ENCODE measurements at regions not wholly inside any gene's neighbourhood (a gene's known extent, or its start where the extent isn't known, plus 50 kb on each side); places are given as distances from the start of the nearest gene placed in this dataset.

- no peaks in the 10 kb centered on the region for H3K27me3 Mint-ChIP-seq (ENCODE audit: low read depth in 2 of 2)
- H3K4me1 ChIP-seq (ENCODE audit: control insufficient read depth, insufficient read depth, low read length): no peaks in the 10 kb centered on the region
- H3K36me3 Mint-ChIP-seq: no peaks in the 10 kb centered on the region
- TF ChIP-seq, protein P1, sequence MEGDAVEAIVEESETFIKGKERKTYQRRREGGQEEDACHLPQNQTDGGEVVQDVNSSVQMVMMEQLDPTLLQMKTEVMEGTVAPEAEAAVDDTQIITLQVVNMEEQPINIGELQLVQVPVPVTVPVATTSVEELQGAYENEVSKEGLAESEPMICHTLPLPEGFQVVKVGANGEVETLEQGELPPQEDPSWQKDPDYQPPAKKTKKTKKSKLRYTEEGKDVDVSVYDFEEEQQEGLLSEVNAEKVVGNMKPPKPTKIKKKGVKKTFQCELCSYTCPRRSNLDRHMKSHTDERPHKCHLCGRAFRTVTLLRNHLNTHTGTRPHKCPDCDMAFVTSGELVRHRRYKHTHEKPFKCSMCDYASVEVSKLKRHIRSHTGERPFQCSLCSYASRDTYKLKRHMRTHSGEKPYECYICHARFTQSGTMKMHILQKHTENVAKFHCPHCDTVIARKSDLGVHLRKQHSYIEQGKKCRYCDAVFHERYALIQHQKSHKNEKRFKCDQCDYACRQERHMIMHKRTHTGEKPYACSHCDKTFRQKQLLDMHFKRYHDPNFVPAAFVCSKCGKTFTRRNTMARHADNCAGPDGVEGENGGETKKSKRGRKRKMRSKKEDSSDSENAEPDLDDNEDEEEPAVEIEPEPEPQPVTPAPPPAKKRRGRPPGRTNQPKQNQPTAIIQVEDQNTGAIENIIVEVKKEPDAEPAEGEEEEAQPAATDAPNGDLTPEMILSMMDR (IDR thresholded peaks at IDR 0.05): no peak
- peaks cover 11 to 17% of the 10 kb centered on the region in 2 donors for H3K9me3 Mint-ChIP-seq
- no peak overlapping the region for H3K27ac ChIP-seq (ENCODE audit: low read length)
- ATAC-seq (no peak), DNase-seq (no peak)
- intact Hi-C loops (cut with micrococcal nuclease): no loop called here
- no peaks in the 10 kb centered on the region for H3K4me1 Mint-ChIP-seq
- H3K4me3 Mint-ChIP-seq: no peak overlapping the region
- no peak overlapping the region for H3K4me3 ChIP-seq (ENCODE audit: low read length)
- no peak overlapping the region for H3K27ac Mint-ChIP-seq
- H3K9me3 ChIP-seq (ENCODE audit: control insufficient read depth, insufficient read depth, low read length): no peaks in the 10 kb centered on the region
- H3K27me3 ChIP-seq (ENCODE audit: control insufficient read depth, insufficient read depth, low read length): no peaks in the 10 kb centered on the region
- no peaks in the 10 kb centered on the region for H3K36me3 ChIP-seq (ENCODE audit: control insufficient read depth, insufficient read depth, low read length)
- 91% methylated on average over 8 of the region's 8 CpGs for WGBS (ENCODE audit: insufficient coverage)
These were observed 108.3 kb upstream of the CNTNAP2 start for GRCh38 chr7:146008293-146008692.

DNA sequence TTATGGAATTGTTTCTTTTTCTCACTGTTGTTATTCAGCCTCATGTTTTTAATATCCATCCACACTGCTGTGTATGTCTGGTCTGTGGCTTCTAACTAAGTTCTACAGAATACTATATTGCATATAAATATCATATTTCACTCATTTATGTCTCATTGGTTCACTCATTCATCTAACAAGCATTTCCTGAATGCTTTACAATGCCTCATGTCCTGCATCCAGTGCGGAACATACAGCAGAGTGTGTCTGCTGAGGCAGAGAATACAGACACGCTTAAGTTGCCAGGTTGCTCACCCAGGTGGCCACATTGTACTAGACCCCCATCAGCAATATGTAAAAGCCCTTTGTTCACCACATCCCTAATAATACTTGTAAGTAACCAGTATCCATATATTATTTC is 111.8 kb upstream of the CNTNAP2 start:
- Mint-ChIP-seq H3K27ac (no peak overlapping the region), H3K9me3 (peaks cover 16 to 17% of the 10 kb centered on the region in 2 donors)
- TF ChIP-seq, protein P1 (IDR thresholded peaks at IDR 0.05): no peak

GRCh38 chr7:146002431-146003078 is 114.0 kb upstream of the CNTNAP2 start:
- WGBS (ENCODE audit: insufficient coverage): 8% methylated on average over 7 of the region's 8 CpGs
- H3K27me3 Mint-ChIP-seq (ENCODE audit: low read depth in 2 of 2): no peaks in the 10 kb centered on the region
- intact Hi-C loops (cut with micrococcal nuclease): no loop called here
- H3K4me3 Mint-ChIP-seq: no peak overlapping the region
- no peaks in the 10 kb centered on the region for H3K4me1 Mint-ChIP-seq
- Histone ChIP-seq H3K27me3 (ENCODE audit: control insufficient read depth, insufficient read depth, low read length) (no peaks in the 10 kb centered on the region), H3K4me3 (ENCODE audit: low read length) (no peak overlapping the region), H3K27ac (ENCODE audit: low read length) (no peak overlapping the region), H3K9me3 (ENCODE audit: control insufficient read depth, insufficient read depth, low read length) (no peaks in the 10 kb centered on the region), H3K4me1 (ENCODE audit: control insufficient read depth, insufficient read depth, low read length) (no peaks in the 10 kb centered on the region), H3K36me3 (ENCODE audit: control insufficient read depth, insufficient read depth, low read length) (no peaks in the 10 kb centered on the region)
- H3K27ac Mint-ChIP-seq: no peak overlapping the region
- H3K36me3 Mint-ChIP-seq: no peaks in the 10 kb centered on the region
- no peak for DNase-seq
- ATAC-seq: no peak
- peaks cover 13% of the 10 kb centered on the region in 2 donors for H3K9me3 Mint-ChIP-seq
- TF ChIP-seq, protein P1 (IDR thresholded peaks at IDR 0.05): no peak

More for the DNA sequence above, 111.8 kb upstream of the CNTNAP2 start:
- WGBS (ENCODE audit: insufficient coverage): 90% methylated on average over 2 of the region's 2 CpGs
- H3K9me3 ChIP-seq (ENCODE audit: control insufficient read depth, insufficient read depth, low read length): no peaks in the 10 kb centered on the region
- DNase-seq: no peak
- no peaks in the 10 kb centered on the region for H3K27me3 Mint-ChIP-seq (ENCODE audit: low read depth in 2 of 2)
- no peaks in the 10 kb centered on the region for H3K36me3 Mint-ChIP-seq
- H3K27me3 ChIP-seq (ENCODE audit: control insufficient read depth, insufficient read depth, low read length): no peaks in the 10 kb centered on the region
- no peak for ATAC-seq
- H3K4me1 ChIP-seq (ENCODE audit: control insufficient read depth, insufficient read depth, low read length): no peaks in the 10 kb centered on the region
- no peak overlapping the region for H3K27ac ChIP-seq (ENCODE audit: low read length)
- no peak overlapping the region for H3K4me3 Mint-ChIP-seq
- no peaks in the 10 kb centered on the region for H3K4me1 Mint-ChIP-seq
- no peak overlapping the region for H3K4me3 ChIP-seq (ENCODE audit: low read length)
- intact Hi-C loops (cut with micrococcal nuclease): no loop called here
- no peaks in the 10 kb centered on the region for H3K36me3 ChIP-seq (ENCODE audit: control insufficient read depth, insufficient read depth, low read length)

GRCh38 chr7:146002008-146002407 is 114.6 kb upstream of the CNTNAP2 start:
- no peaks in the 10 kb centered on the region for H3K4me1 ChIP-seq (ENCODE audit: control insufficient read depth, insufficient read depth, low read length)
- intact Hi-C loops (cut with micrococcal nuclease): no loop called here
- H3K9me3 ChIP-seq (ENCODE audit: control insufficient read depth, insufficient read depth, low read length): no peaks in the 10 kb centered on the region
- Mint-ChIP-seq H3K4me1 (no peaks in the 10 kb centered on the region), H3K4me3 (no peak overlapping the region), H3K27ac (no peak overlapping the region), H3K9me3 (peaks cover 13% of the 10 kb centered on the region in 2 donors), H3K36me3 (no peaks in the 10 kb centered on the region), H3K27me3 (ENCODE audit: low read depth in 2 of 2) (no peaks in the 10 kb centered on the region)
- no peak overlapping the region for H3K4me3 ChIP-seq (ENCODE audit: low read length)
- H3K36me3 ChIP-seq (ENCODE audit: control insufficient read depth, insufficient read depth, low read length): no peaks in the 10 kb centered on the region
- TF ChIP-seq, protein P1 (IDR thresholded peaks at IDR 0.05): no peak
- DNase-seq (no peak), ATAC-seq (no peak)
- no peaks in the 10 kb centered on the region for H3K27me3 ChIP-seq (ENCODE audit: control insufficient read depth, insufficient read depth, low read length)
- no peak overlapping the region for H3K27ac ChIP-seq (ENCODE audit: low read length)
